Ascending aorta (tissue), 2 donors: ENCODE measurements at regions not wholly inside any gene's neighbourhood (a gene's known extent, or its start where the extent isn't known, plus 50 kb on each side); places are given as distances from the start of the nearest gene placed in this dataset.

Experiments used
- DNase-seq, 2 donors: peaks; one replicate each; pipeline ENCODE4 v3.0.0-alpha.2; 2019; ENCODE audit warnings: low spot score in 2 of 2
- H3K27ac ChIP-seq, 2 donors: fragments of 200-600 bp; sonication (generic); one replicate each; pipeline ENCODE4 v1.5.1; 2016 to 2017; ENCODE audit warnings: mild to moderate bottlenecking in 1 of 2
- H3K27me3 ChIP-seq: fragments of 200-600 bp; sonication (generic); one replicate; pipeline ENCODE4 v1.5.1; 2017
- H3K36me3 ChIP-seq, 2 donors: fragments of 200-600 bp; sonication (generic); one replicate each; pipeline ENCODE4 v1.5.1; 2016
- H3K4me1 ChIP-seq, 2 donors: fragments of 200-600 bp; sonication (generic); one replicate each; pipeline ENCODE4 v1.5.1; 2016 to 2017; ENCODE audit warnings: mild to moderate bottlenecking in 1 of 2
- H3K4me3 ChIP-seq, 2 donors: fragments of 200-600 bp; sonication (generic); one replicate each; pipeline ENCODE4 v1.5.1; 2016 to 2017; ENCODE audit warnings: mild to moderate bottlenecking in 1 of 2
- H3K9me3 ChIP-seq, 2 donors: fragments of 200-600 bp; sonication (generic); one replicate each; pipeline ENCODE4 v1.5.1; 2016
- CTCF ChIP-seq, 3 experiments: fragments of 200-600 bp in 2 of 3; fragments of 450-650 bp in 1 of 3; sonication (generic) in 2 of 3; IDR thresholded peaks; one replicate each; pipeline ENCODE4 v1.5.1; 2016 to 2019; ENCODE audit warnings: antibody characterized with exemption in 3 of 3, mild to moderate bottlenecking in 1 of 3, moderate library complexity in 1 of 3
- intact Hi-C: fragments of 100-400 bp; cut with DNase I; formaldehyde crosslinking; loops from one replicate; pipeline ENCODE4 v1.15.1; 2023

- no peak for TF ChIP-seq CTCF (IDR thresholded peaks at IDR 0.05)
- Histone ChIP-seq H3K27me3 (no peaks in the 10 kb centered on the region), H3K4me3 (no peak overlapping the region), H3K36me3 (no peaks in the 10 kb centered on the region), H3K9me3 (no peaks in the 10 kb centered on the region), H3K27ac (no peak overlapping the region), H3K4me1 (no peaks in the 10 kb centered on the region)
- intact Hi-C loops, result no loop called here
- DNase-seq, result no peak
These were observed 88.6 kb upstream of the COL6A5 start for GRCh38 chr3:130256821-130257340.

- no peaks in the 10 kb centered on the region for H3K36me3 ChIP-seq
These were observed 86.9 kb upstream of the COL6A5 start for GRCh38 chr3:130258532-130258952.

GRCh38 chr3:130259166-130259874, 86.2 kb upstream of the COL6A5 start:
- H3K27me3 ChIP-seq, result no peaks in the 10 kb centered on the region
- H3K9me3 ChIP-seq, result no peaks in the 10 kb centered on the region
- no peak overlapping the region for H3K4me3 ChIP-seq
- H3K27ac ChIP-seq, result no peak overlapping the region
- DNase-seq, result no peak
- TF ChIP-seq CTCF (IDR thresholded peaks at IDR 0.05), result no peak
- H3K4me1 ChIP-seq, result no peaks in the 10 kb centered on the region
- intact Hi-C loops, result no loop called here
- no peaks in the 10 kb centered on the region for H3K36me3 ChIP-seq

More at GRCh38 chr3:130258532-130258952, 86.9 kb upstream of the COL6A5 start:
- Histone ChIP-seq H3K9me3 (no peaks in the 10 kb centered on the region), H3K27me3 (no peaks in the 10 kb centered on the region), H3K4me3 (no peak overlapping the region), H3K4me1 (no peaks in the 10 kb centered on the region), H3K27ac (no peak overlapping the region)
- no peak for DNase-seq
- intact Hi-C loops, result no loop called here
- no peak for TF ChIP-seq CTCF (IDR thresholded peaks at IDR 0.05)

GRCh38 chr3:130260918-130261317, 84.6 kb upstream of the COL6A5 start:
- no peak for TF ChIP-seq CTCF (IDR thresholded peaks at IDR 0.05)
- H3K9me3 ChIP-seq, result no peaks in the 10 kb centered on the region
- H3K4me1 ChIP-seq, result no peaks in the 10 kb centered on the region
- intact Hi-C loops, result no loop called here
- DNase-seq, result no peak
- H3K27me3 ChIP-seq, result no peaks in the 10 kb centered on the region
- H3K36me3 ChIP-seq, result no peaks in the 10 kb centered on the region
- no peak overlapping the region for H3K4me3 ChIP-seq
- H3K27ac ChIP-seq, result no peak overlapping the region

GRCh38 chr3:130263708-130264107, 81.8 kb upstream of the COL6A5 start:
- no peaks in the 10 kb centered on the region for H3K36me3 ChIP-seq
- H3K27me3 ChIP-seq, result no peaks in the 10 kb centered on the region
- no peaks in the 10 kb centered on the region for H3K9me3 ChIP-seq
- no peak overlapping the region for H3K4me3 ChIP-seq
- intact Hi-C loops, result no loop called here
- no peak for TF ChIP-seq CTCF (IDR thresholded peaks at IDR 0.05)
- H3K27ac ChIP-seq, result no peak overlapping the region
- H3K4me1 ChIP-seq, result no peaks in the 10 kb centered on the region
- no peak for DNase-seq
